ENCODE measurements at regions not wholly inside any gene's neighbourhood (a gene's known extent, or its start where the extent isn't known, plus 50 kb on each side); places are given as distances from the start of the nearest gene placed in this dataset.

DNA sequence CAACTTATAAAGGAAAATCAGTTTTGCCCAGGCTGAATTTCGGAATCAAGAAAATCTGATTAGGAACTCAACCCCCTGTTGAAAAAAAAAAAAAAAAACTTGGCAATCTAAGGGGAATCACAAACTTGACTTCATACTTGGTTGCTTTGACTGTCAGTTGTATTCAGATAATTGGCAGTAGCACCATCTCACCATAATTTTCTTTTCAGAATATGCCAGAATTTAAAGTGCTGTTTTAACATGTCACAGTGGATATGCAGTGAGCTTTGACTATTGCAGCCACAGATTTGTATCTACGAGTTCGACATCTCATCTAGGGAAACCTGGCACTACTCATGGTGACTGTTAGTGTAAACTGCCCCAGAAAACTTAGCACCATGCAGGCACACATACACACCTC is 761.4 kb upstream of the KLHL29 start:
- H3K4me1 ChIP-seq (ENCODE audit: insufficient read depth, low read length): no peaks in the 10 kb centered on the region
- H3K9ac ChIP-seq (ENCODE audit: insufficient read depth, low read depth, low read length): no peak overlapping the region
- ATAC-seq: no peak
- no TSS peak for BruUV-seq (replicated peaks)
- no peak overlapping the region for H3K4me2 ChIP-seq (ENCODE audit: low read depth, low read length)
- H3K27me3 ChIP-seq (ENCODE audit: control insufficient read depth in 1 of 2, insufficient read depth in 2 of 2, low read length in 2 of 2): no peaks in the 10 kb centered on the region
- no peak for DNase-seq (ENCODE audit: low spot score)
- WGBS (ENCODE audit: low lambda C conversion rate): 3% methylated on average over 3 of the region's 3 CpGs
- no peaks in the 10 kb centered on the region for H4K20me1 ChIP-seq (ENCODE audit: insufficient read depth, low read length)
- no peak for FAIRE-seq
- no peaks in the 10 kb centered on the region for H3K36me3 ChIP-seq (replicated peaks in 1 of 2; ENCODE audit: control insufficient read depth in 1 of 2, insufficient read depth in 2 of 2, low read length in 2 of 2)
- H3K9me3 ChIP-seq (ENCODE audit: low read length): peaks cover 66% of the 10 kb centered on the region
- no peak overlapping the region for H3K27ac ChIP-seq (ENCODE audit: extremely low read length, insufficient read depth, low read length)
- intact Hi-C loops (cut with micrococcal nuclease; ENCODE audit: unreplicated experiment) (no loop called here), in situ Hi-C loops (cut with HindIII; ENCODE audit: extremely low pct_ligation_motif_present, low pct_unique_long_range_greater_than_20kb) (no loop called here)
- CTCF ChIA-PET (ENCODE audit: low intra/inter-chr PET ratio, low total read pairs): no interaction called here
- TF ChIP-seq PHF20 (CRISPR knock-in tag; IDR thresholded peaks at IDR 0.05) (no peak), PITX1 (CRISPR knock-in tag; IDR thresholded peaks at IDR 0.05) (no peak), TBP (CRISPR knock-in tag; IDR thresholded peaks at IDR 0.05) (no peak), JUNB (CRISPR knock-in tag; IDR thresholded peaks at IDR 0.05; ENCODE audit: borderline replicate concordance) (no peak), ZNF484 (CRISPR knock-in tag; IDR thresholded peaks at IDR 0.05; ENCODE audit: borderline replicate concordance, low read depth) (no peak), TBX2 (CRISPR knock-in tag; IDR thresholded peaks at IDR 0.05; ENCODE audit: borderline replicate concordance) (no peak), ZNF552 (CRISPR knock-in tag; IDR thresholded peaks at IDR 0.05; ENCODE audit: borderline replicate concordance) (no peak), ZBTB44 (CRISPR knock-in tag; IDR thresholded peaks at IDR 0.05) (no peak), ARHGAP35 (CRISPR knock-in tag; IDR thresholded peaks at IDR 0.05; ENCODE audit: borderline replicate concordance) (no peak), ZSCAN29 (CRISPR knock-in tag; conservative IDR thresholded peaks at IDR 0.05) (no peak), ZNF17 (CRISPR knock-in tag; IDR thresholded peaks at IDR 0.05) (no peak), GLMP (CRISPR knock-in tag; IDR thresholded peaks at IDR 0.05; ENCODE audit: borderline replicate concordance) (no peak)
- TF ChIP-seq, protein P1, sequence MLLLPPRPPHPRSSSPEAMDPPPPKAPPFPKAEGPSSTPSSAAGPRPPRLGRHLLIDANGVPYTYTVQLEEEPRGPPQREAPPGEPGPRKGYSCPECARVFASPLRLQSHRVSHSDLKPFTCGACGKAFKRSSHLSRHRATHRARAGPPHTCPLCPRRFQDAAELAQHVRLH (CRISPR knock-in tag; IDR thresholded peaks at IDR 0.05; ENCODE audit: borderline replicate concordance, low read depth): no peak
- TF ChIP-seq, protein P2, sequence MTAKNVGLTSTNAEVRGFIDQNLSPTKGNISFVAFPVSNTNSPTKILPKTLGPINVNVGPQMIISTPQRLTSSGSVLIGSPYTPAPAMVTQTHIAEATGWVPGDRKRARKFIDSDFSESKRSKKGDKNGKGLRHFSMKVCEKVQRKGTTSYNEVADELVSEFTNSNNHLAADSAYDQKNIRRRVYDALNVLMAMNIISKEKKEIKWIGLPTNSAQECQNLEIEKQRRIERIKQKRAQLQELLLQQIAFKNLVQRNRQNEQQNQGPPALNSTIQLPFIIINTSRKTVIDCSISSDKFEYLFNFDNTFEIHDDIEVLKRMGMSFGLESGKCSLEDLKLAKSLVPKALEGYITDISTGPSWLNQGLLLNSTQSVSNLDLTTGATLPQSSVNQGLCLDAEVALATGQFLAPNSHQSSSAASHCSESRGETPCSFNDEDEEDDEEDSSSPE (CRISPR knock-in tag; IDR thresholded peaks at IDR 0.05): no peak
- TF ChIP-seq, protein P3, sequence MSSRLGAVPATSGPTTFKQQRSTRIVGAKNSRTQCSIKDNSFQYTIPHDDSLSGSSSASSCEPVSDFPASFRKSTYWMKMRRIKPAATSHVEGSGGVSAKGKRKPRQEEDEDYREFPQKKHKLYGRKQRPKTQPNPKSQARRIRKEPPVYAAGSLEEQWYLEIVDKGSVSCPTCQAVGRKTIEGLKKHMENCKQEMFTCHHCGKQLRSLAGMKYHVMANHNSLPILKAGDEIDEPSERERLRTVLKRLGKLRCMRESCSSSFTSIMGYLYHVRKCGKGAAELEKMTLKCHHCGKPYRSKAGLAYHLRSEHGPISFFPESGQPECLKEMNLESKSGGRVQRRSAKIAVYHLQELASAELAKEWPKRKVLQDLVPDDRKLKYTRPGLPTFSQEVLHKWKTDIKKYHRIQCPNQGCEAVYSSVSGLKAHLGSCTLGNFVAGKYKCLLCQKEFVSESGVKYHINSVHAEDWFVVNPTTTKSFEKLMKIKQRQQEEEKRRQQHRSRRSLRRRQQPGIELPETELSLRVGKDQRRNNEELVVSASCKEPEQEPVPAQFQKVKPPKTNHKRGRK (CRISPR knock-in tag; IDR thresholded peaks at IDR 0.05): no peak
- no peak overlapping the region for H2AFZ ChIP-seq (ENCODE audit: low read length)
- POLR2A ChIA-PET: no interaction called here
- H3K4me3 ChIP-seq (replicated peaks in 1 of 3; ENCODE audit: insufficient read depth in 1 of 3, low read depth in 2 of 3, low read length in 3 of 3): no peak overlapping the region
- H3K79me2 ChIP-seq (ENCODE audit: insufficient read depth, low read length): no peaks in the 10 kb centered on the region

All from HepG2 (cell line).